Nephron (organoid): ENCODE measurements at regions not wholly inside any gene's neighbourhood (a gene's known extent, or its start where the extent isn't known, plus 50 kb on each side); places are given as distances from the start of the nearest gene placed in this dataset.
"Not testable (repeated sequence)": the region's sequence is repeated elsewhere in the genome, so short reads cannot be mapped to it uniquely, and the experiment has no call there.

ENCODE experiments used
- H3K27ac Mint-ChIP-seq, 3 experiments: 2 replicates each; pipeline ENCODE4 v1.8.0; 2020; ENCODE audit warnings: mixed read lengths in 3 of 3, mild to moderate bottlenecking in 2 of 3, moderate library complexity in 1 of 3
- H3K27me3 Mint-ChIP-seq: 2 replicates; pipeline ENCODE4 v1.8.0; 2021; ENCODE audit warnings: low read depth, mild to moderate bottlenecking, moderate library complexity, mixed read lengths
- H3K36me3 Mint-ChIP-seq: 2 replicates; pipeline ENCODE4 v1.8.0; 2020; ENCODE audit warnings: low read depth, mixed read lengths
- H3K4me1 Mint-ChIP-seq: 2 replicates; pipeline ENCODE4 v1.8.0; 2020; ENCODE audit warnings: mixed read lengths
- H3K4me3 Mint-ChIP-seq, 3 experiments: 2 replicates each; pipeline ENCODE4 v1.8.0; 2020; ENCODE audit warnings: mild to moderate bottlenecking in 3 of 3, mixed read lengths in 3 of 3, moderate library complexity in 2 of 3
- H3K9me3 Mint-ChIP-seq: 2 replicates; pipeline ENCODE4 v1.8.0; 2020; ENCODE audit warnings: mixed read lengths
- TF ChIP-seq, protein P1 (sequence below), 3 experiments: fragments of 200-600 bp; sonication (generic); IDR thresholded peaks; one replicate each; pipeline ENCODE4 v1.5.0; 2021; ENCODE audit warnings: antibody characterized with exemption in 3 of 3; ENCODE audit not compliant: unreplicated experiment in 3 of 3

DNA sequence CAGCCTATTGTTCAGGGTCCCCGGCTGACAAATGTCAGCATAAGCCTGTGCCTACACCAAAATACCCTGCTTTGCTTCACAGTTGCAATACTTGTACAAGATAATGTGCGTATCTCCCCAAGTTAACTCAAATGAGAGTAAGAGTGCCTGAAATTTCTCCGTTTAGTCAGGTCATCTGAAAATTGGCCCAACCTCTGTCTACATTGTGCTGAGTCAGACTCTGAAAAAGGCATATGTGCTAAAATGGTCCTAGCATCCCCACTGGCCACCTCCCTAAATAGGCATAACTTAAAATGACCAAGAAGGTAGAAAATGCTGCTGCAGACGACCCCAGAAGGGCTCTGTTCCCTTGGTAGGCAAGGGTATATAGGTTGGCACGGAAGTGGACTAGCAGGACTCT is 1653.8 kb upstream of the DDX18 start:
- no peak overlapping the region for H3K27ac Mint-ChIP-seq
- H3K36me3 Mint-ChIP-seq = no peaks in the 10 kb centered on the region
- H3K4me1 Mint-ChIP-seq = no peaks in the 10 kb centered on the region
- peaks cover 31% of the 10 kb centered on the region for H3K9me3 Mint-ChIP-seq
- H3K4me3 Mint-ChIP-seq = no peak overlapping the region
- TF ChIP-seq, protein P1, sequence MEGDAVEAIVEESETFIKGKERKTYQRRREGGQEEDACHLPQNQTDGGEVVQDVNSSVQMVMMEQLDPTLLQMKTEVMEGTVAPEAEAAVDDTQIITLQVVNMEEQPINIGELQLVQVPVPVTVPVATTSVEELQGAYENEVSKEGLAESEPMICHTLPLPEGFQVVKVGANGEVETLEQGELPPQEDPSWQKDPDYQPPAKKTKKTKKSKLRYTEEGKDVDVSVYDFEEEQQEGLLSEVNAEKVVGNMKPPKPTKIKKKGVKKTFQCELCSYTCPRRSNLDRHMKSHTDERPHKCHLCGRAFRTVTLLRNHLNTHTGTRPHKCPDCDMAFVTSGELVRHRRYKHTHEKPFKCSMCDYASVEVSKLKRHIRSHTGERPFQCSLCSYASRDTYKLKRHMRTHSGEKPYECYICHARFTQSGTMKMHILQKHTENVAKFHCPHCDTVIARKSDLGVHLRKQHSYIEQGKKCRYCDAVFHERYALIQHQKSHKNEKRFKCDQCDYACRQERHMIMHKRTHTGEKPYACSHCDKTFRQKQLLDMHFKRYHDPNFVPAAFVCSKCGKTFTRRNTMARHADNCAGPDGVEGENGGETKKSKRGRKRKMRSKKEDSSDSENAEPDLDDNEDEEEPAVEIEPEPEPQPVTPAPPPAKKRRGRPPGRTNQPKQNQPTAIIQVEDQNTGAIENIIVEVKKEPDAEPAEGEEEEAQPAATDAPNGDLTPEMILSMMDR (IDR thresholded peaks at IDR 0.05; ENCODE audit: unreplicated experiment in 3 of 3) = no peak
- no peaks in the 10 kb centered on the region for H3K27me3 Mint-ChIP-seq

- Mint-ChIP-seq H3K9me3 (peaks cover 25% of the 10 kb centered on the region), H3K27me3 (no peaks in the 10 kb centered on the region)
Measured at GRCh38 chr2:116162395-116162794, 1652.1 kb upstream of the DDX18 start.

DNA sequence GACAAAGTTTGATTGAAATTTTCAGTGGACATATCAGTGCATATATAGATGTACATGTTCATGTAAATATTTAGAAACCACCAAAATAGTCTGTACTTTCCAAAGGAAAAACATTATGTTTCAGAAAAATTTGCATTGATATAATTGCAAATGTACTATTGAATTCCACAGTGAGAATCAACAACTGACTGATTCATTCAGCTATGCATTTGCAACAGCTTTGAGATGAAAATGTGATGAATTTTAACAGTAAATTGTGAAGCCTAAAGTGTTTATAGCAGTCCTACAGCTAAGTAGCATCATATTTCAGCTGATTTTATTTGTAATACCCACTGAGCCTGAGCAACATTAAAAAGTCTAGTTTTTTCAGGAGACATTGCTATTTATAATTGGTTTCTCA is 1647.4 kb upstream of the DDX18 start:
- Mint-ChIP-seq H3K27me3 (no peaks in the 10 kb centered on the region), H3K4me1 (no peaks in the 10 kb centered on the region), H3K27ac (no peak overlapping the region), H3K9me3 (peaks cover 21% of the 10 kb centered on the region), H3K4me3 (no peak overlapping the region), H3K36me3 (no peaks in the 10 kb centered on the region)
- TF ChIP-seq, protein P1 (IDR thresholded peaks at IDR 0.05; ENCODE audit: unreplicated experiment in 3 of 3) = no peak

More at GRCh38 chr2:116162395-116162794, 1652.1 kb upstream of the DDX18 start:
- H3K36me3 Mint-ChIP-seq = no peaks in the 10 kb centered on the region
- H3K4me1 Mint-ChIP-seq = no peaks in the 10 kb centered on the region
- H3K4me3 Mint-ChIP-seq = no peak overlapping the region
- TF ChIP-seq, protein P1 (IDR thresholded peaks at IDR 0.05; ENCODE audit: unreplicated experiment in 3 of 3) = no peak
- no peak overlapping the region for H3K27ac Mint-ChIP-seq

- no peaks in the 10 kb centered on the region for H3K27me3 Mint-ChIP-seq
- TF ChIP-seq, protein P1 (IDR thresholded peaks at IDR 0.05; ENCODE audit: unreplicated experiment in 3 of 3) = no peak
- H3K27ac Mint-ChIP-seq = no peak overlapping the region
- H3K4me3 Mint-ChIP-seq = no peak overlapping the region
- no peaks in the 10 kb centered on the region for H3K36me3 Mint-ChIP-seq
- H3K4me1 Mint-ChIP-seq = no peaks in the 10 kb centered on the region
- no peaks in the 10 kb centered on the region for H3K9me3 Mint-ChIP-seq
Measured at GRCh38 chr2:116180072-116180471, 1634.4 kb upstream of the DDX18 start.

- not testable (repeated sequence) for H3K27me3 Mint-ChIP-seq, H3K4me3 Mint-ChIP-seq, H3K4me1 Mint-ChIP-seq, H3K36me3 Mint-ChIP-seq, H3K27ac Mint-ChIP-seq
- H3K9me3 Mint-ChIP-seq = peaks cover 23% of the 10 kb centered on the region
Measured at GRCh38 chr2:116190684-116191083, 1623.8 kb upstream of the DDX18 start.

GRCh38 chr2:116200086-116200485 is 1614.4 kb upstream of the DDX18 start:
- no peaks in the 10 kb centered on the region for H3K4me1 Mint-ChIP-seq
- H3K4me3 Mint-ChIP-seq = no peak overlapping the region
- no peaks in the 10 kb centered on the region for H3K36me3 Mint-ChIP-seq
- H3K9me3 Mint-ChIP-seq = peaks cover 5% of the 10 kb centered on the region
- H3K27me3 Mint-ChIP-seq = no peaks in the 10 kb centered on the region
- H3K27ac Mint-ChIP-seq = no peak overlapping the region
- TF ChIP-seq, protein P1 (IDR thresholded peaks at IDR 0.05; ENCODE audit: unreplicated experiment in 3 of 3) = no peak
